Neural cell (in vitro differentiated cells): ENCODE measurements at regions not wholly inside any gene's neighbourhood (a gene's known extent, or its start where the extent isn't known, plus 50 kb on each side); places are given as distances from the start of the nearest gene placed in this dataset.

ENCODE experiments used
- H2AFZ ChIP-seq: fragments of 200-600, 300-800 bp; sonication (generic), shearing (Covaris generic); 2 replicates; pipeline ENCODE4 v1.6.0; 2014; ENCODE audit warnings: low read depth, mild to moderate bottlenecking, antibody characterized with exemption, low read length, moderate library complexity
- H3F3A ChIP-seq: fragments of 200-600 bp; shearing (Covaris generic); 2 replicates; pipeline ENCODE4 v1.6.1; 2016; ENCODE audit warnings: mild to moderate bottlenecking, moderate library complexity, mixed read lengths, antibody characterized with exemption, low read length; ENCODE audit not compliant: insufficient read depth, poor library complexity, severe bottlenecking
- H3K27ac ChIP-seq: fragments of 200-600, 300-800 bp; sonication (generic), shearing (Covaris generic); 2 replicates; pipeline ENCODE4 v1.5.1; 2014; ENCODE audit warnings: mild to moderate bottlenecking, low read length, moderate library complexity
- H3K27me3 ChIP-seq: fragments of 300-800, 200-600 bp; sonication (generic), shearing (Covaris generic); 2 replicates; pipeline ENCODE4 v1.6.0; 2014; ENCODE audit warnings: mild to moderate bottlenecking, low read depth, low read length, moderate library complexity; ENCODE audit not compliant: insufficient read depth
- H3K36me3 ChIP-seq: fragments of 300-800, 200-600 bp; sonication (generic), shearing (Covaris generic); 2 replicates; pipeline ENCODE4 v1.5.1; 2014; ENCODE audit warnings: mild to moderate bottlenecking, antibody characterized with exemption, low read length, moderate library complexity; ENCODE audit not compliant: insufficient read depth
- H3K4me2 ChIP-seq: fragments of 300-800, 200-600 bp; sonication (generic), shearing (Covaris generic); 2 replicates; pipeline ENCODE4 v1.6.0; 2014; ENCODE audit warnings: mild to moderate bottlenecking, low read length
- H3K4me3 ChIP-seq: fragments of 300-800, 200-600 bp; sonication (generic), shearing (Covaris generic); 2 replicates; pipeline ENCODE4 v1.5.1; 2014; ENCODE audit warnings: mild to moderate bottlenecking, low read length, moderate library complexity
- H3K79me2 ChIP-seq: fragments of 200-600 bp; shearing (Covaris generic); replicated peaks from 2 replicates; pipeline ENCODE4 v1.6.0; 2014; ENCODE audit warnings: mild to moderate bottlenecking, low read length, moderate library complexity; ENCODE audit not compliant: insufficient read depth
- H3K9ac ChIP-seq: fragments of 300-800, 200-600 bp; sonication (generic), shearing (Covaris generic); 2 replicates; pipeline ENCODE4 v1.6.1; 2016; ENCODE audit warnings: mild to moderate bottlenecking, low read length, mixed read lengths
- H3K9me2 ChIP-seq: fragments of 200-600 bp; shearing (Covaris generic); 2 replicates; pipeline ENCODE4 v1.6.1; 2016; ENCODE audit warnings: mild to moderate bottlenecking, low read length, mixed read lengths; ENCODE audit not compliant: insufficient read depth
- H3K9me3 ChIP-seq: fragments of 200-600, 300-800 bp; sonication (generic), shearing (Covaris generic); 2 replicates; pipeline ENCODE4 v1.6.1; 2016; ENCODE audit warnings: mild to moderate bottlenecking, mixed run types, low read length, moderate library complexity, mixed read lengths
- H4K20me1 ChIP-seq: fragments of 200-600 bp; shearing (Covaris generic); 2 replicates; pipeline ENCODE4 v1.6.1; 2016; ENCODE audit warnings: mild to moderate bottlenecking, mixed run types; ENCODE audit not compliant: insufficient read depth
- EP300 ChIP-seq: fragments of 450-650 bp; conservative IDR thresholded peaks from 2 replicates; pipeline ENCODE4 v1.6.1; 2014; ENCODE audit warnings: antibody characterized with exemption, mild to moderate bottlenecking, moderate library complexity; ENCODE audit not compliant: poor library complexity, severe bottlenecking
- EZH2 ChIP-seq: fragments of 200-600, 300-800 bp; shearing (Covaris generic), sonication (generic); IDR thresholded peaks from 2 replicates; pipeline ENCODE4 v1.6.1; 2014; ENCODE audit warnings: antibody characterized with exemption, low read length, borderline replicate concordance, mild to moderate bottlenecking; ENCODE audit not compliant: insufficient read depth, poor library complexity, severe bottlenecking
- MXI1 ChIP-seq: fragments of 450-650 bp; conservative IDR thresholded peaks from 2 replicates; pipeline ENCODE4 v1.6.1; 2014; ENCODE audit warnings: antibody characterized with exemption, mild to moderate bottlenecking; ENCODE audit not compliant: poor library complexity, severe bottlenecking
- POLR2AphosphoS5 ChIP-seq: IDR thresholded peaks from 2 replicates; pipeline ENCODE4 v1.6.1; 2012
- RAD21 ChIP-seq: fragments of 450-650 bp; conservative IDR thresholded peaks from 2 replicates; pipeline ENCODE4 v1.6.1; 2014; ENCODE audit warnings: antibody characterized with exemption, mild to moderate bottlenecking, moderate library complexity
- REST ChIP-seq: IDR thresholded peaks from 2 replicates; pipeline ENCODE4 v1.6.1; 2012; ENCODE audit warnings: borderline replicate concordance
- SMC3 ChIP-seq: fragments of 450-650 bp; conservative IDR thresholded peaks from 2 replicates; pipeline ENCODE4 v1.6.1; 2014; ENCODE audit warnings: antibody characterized with exemption, mild to moderate bottlenecking, moderate library complexity; ENCODE audit not compliant: poor library complexity
- TAF1 ChIP-seq: IDR thresholded peaks from 2 replicates; pipeline ENCODE4 v1.6.1; 2012; ENCODE audit warnings: low read depth
- TF ChIP-seq, protein P1 (sequence below): fragments of 450-650 bp; IDR thresholded peaks from 2 replicates; pipeline ENCODE4 v1.5.1; 2014; ENCODE audit warnings: antibody characterized with exemption, mild to moderate bottlenecking, moderate library complexity; ENCODE audit not compliant: poor library complexity, severe bottlenecking

GRCh38 chr5:110354915-110355644, 371.4 kb downstream of the TMEM232 start:
- Histone ChIP-seq H3K27me3 (no peaks in the 10 kb centered on the region), H3K9me2 (no peaks in the 10 kb centered on the region), H4K20me1 (no peaks in the 10 kb centered on the region), H3K4me3 (no peak overlapping the region), H3K9me3 (no peaks in the 10 kb centered on the region), H3K36me3 (no peaks in the 10 kb centered on the region), H3K27ac (no peak overlapping the region), H3K79me2 (no peaks in the 10 kb centered on the region), H3K9ac (no peak overlapping the region), H3F3A (no peaks in the 10 kb centered on the region), H2AFZ (no peak overlapping the region), H3K4me2 (no peak overlapping the region)
- TF ChIP-seq REST (no peak), EZH2 (no peak), SMC3 (no peak)
- TF ChIP-seq, protein P1, sequence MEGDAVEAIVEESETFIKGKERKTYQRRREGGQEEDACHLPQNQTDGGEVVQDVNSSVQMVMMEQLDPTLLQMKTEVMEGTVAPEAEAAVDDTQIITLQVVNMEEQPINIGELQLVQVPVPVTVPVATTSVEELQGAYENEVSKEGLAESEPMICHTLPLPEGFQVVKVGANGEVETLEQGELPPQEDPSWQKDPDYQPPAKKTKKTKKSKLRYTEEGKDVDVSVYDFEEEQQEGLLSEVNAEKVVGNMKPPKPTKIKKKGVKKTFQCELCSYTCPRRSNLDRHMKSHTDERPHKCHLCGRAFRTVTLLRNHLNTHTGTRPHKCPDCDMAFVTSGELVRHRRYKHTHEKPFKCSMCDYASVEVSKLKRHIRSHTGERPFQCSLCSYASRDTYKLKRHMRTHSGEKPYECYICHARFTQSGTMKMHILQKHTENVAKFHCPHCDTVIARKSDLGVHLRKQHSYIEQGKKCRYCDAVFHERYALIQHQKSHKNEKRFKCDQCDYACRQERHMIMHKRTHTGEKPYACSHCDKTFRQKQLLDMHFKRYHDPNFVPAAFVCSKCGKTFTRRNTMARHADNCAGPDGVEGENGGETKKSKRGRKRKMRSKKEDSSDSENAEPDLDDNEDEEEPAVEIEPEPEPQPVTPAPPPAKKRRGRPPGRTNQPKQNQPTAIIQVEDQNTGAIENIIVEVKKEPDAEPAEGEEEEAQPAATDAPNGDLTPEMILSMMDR: no peak

GRCh38 chr5:110356677-110357076, 369.8 kb downstream of the TMEM232 start:
- TF ChIP-seq RAD21 (no peak), POLR2AphosphoS5 (no peak), REST (no peak), EZH2 (no peak), TAF1 (no peak), MXI1 (no peak), SMC3 (no peak), EP300 (no peak)
- TF ChIP-seq, protein P1: no peak
- H2AFZ ChIP-seq: no peak overlapping the region
- H3K27me3 ChIP-seq: no peaks in the 10 kb centered on the region
- no peak overlapping the region for H3K9ac ChIP-seq
- no peaks in the 10 kb centered on the region for H3K36me3 ChIP-seq
- no peaks in the 10 kb centered on the region for H3K9me3 ChIP-seq
- H3K79me2 ChIP-seq: no peaks in the 10 kb centered on the region
- H3K4me3 ChIP-seq: no peak overlapping the region
- no peak overlapping the region for H3K27ac ChIP-seq
- H3F3A ChIP-seq: no peaks in the 10 kb centered on the region
- no peaks in the 10 kb centered on the region for H4K20me1 ChIP-seq
- H3K9me2 ChIP-seq: no peaks in the 10 kb centered on the region
- H3K4me2 ChIP-seq: no peak overlapping the region
